OCI-LY3 (cell line): ENCODE measurements at regions not wholly inside any gene's neighbourhood (a gene's known extent, or its start where the extent isn't known, plus 50 kb on each side); places are given as distances from the start of the nearest gene placed in this dataset.

Experiments used
- H2AFZ ChIP-seq: fragments of 200-600, 300-600 bp; shearing (Covaris generic); 2 replicates; pipeline ENCODE4 v1.6.0; 2014; ENCODE audit warnings: antibody characterized with exemption, low read depth, low read length
- H3K27ac ChIP-seq: fragments of 200-600, 300-600 bp; sonication (generic); 2 replicates; pipeline ENCODE4 v1.5.1; 2014; ENCODE audit warnings: mild to moderate bottlenecking, low read length, moderate library complexity, mixed read lengths
- H3K27me3 ChIP-seq: fragments of 200-600, 300-600 bp; sonication (generic); 2 replicates; pipeline ENCODE4 v1.6.1; 2014; ENCODE audit warnings: low read depth, low read length, mixed read lengths
- H3K36me3 ChIP-seq: fragments of 200-600, 300-600 bp; sonication (generic); replicated peaks from 2 replicates; pipeline ENCODE3; 2014; ENCODE audit warnings: low read depth, low read length, mixed read lengths
- H3K4me1 ChIP-seq: fragments of 300-600, 200-600 bp; sonication (generic); 2 replicates; pipeline ENCODE4 v1.6.1; 2014; ENCODE audit warnings: low read length, mixed read lengths
- H3K4me2 ChIP-seq: fragments of 200-600, 300-600 bp; sonication (generic); 2 replicates; pipeline ENCODE4 v1.6.1; 2014; ENCODE audit warnings: low read length, mixed read lengths
- H3K4me3 ChIP-seq: fragments of 300-600, 200-600 bp; sonication (generic); 2 replicates; pipeline ENCODE4 v1.5.1; 2014; ENCODE audit warnings: antibody characterized with exemption, mild to moderate bottlenecking, low read length, moderate library complexity
- H3K79me2 ChIP-seq: fragments of 300-600, 200-600 bp; shearing (Covaris generic); 2 replicates; pipeline ENCODE4 v1.6.1; 2014; ENCODE audit warnings: mild to moderate bottlenecking, low read length, mixed read lengths
- H3K9ac ChIP-seq: fragments of 300-600, 200-600 bp; shearing (Covaris generic); 2 replicates; pipeline ENCODE4 v1.6.0; 2014; ENCODE audit warnings: mild to moderate bottlenecking, low read length, moderate library complexity
- H3K9me3 ChIP-seq: fragments of 200-600, 300-600 bp; shearing (Covaris generic); 2 replicates; pipeline ENCODE4 v1.6.1; 2014; ENCODE audit warnings: low read length, mixed read lengths; ENCODE audit not compliant: insufficient read depth
- H4K20me1 ChIP-seq: fragments of 200-600, 300-600 bp; sonication (generic); 2 replicates; pipeline ENCODE4 v1.6.1; 2016; ENCODE audit warnings: low read length, mixed read lengths; ENCODE audit not compliant: insufficient read depth
- CTCF ChIP-seq: fragments of 200-600, 300-600 bp; sonication (generic); IDR thresholded peaks from 2 replicates; pipeline ENCODE4 v1.5.1; 2014; ENCODE audit warnings: antibody characterized with exemption, low read length, low read depth
- EZH2phosphoT487 ChIP-seq: fragments of 200-600 bp; shearing (Covaris generic); IDR thresholded peaks from 2 replicates; pipeline ENCODE4 v1.6.1; 2018; ENCODE audit warnings: antibody characterized with exemption, mixed run types, low read depth

GRCh38 chr2:118309946-118310680, 221.8 kb downstream of the INSIG2 start:
- no peaks in the 10 kb centered on the region for H4K20me1 ChIP-seq
- no peak overlapping the region for H3K9ac ChIP-seq
- H2AFZ ChIP-seq, result no peak overlapping the region
- no peak overlapping the region for H3K4me3 ChIP-seq
- H3K4me1 ChIP-seq, result no peaks in the 10 kb centered on the region
- no peak for TF ChIP-seq CTCF
- TF ChIP-seq EZH2phosphoT487, result no peak
- H3K9me3 ChIP-seq, result no peaks in the 10 kb centered on the region
- H3K36me3 ChIP-seq, result no peaks in the 10 kb centered on the region
- peaks cover 18% of the 10 kb centered on the region; the same call in 1 of the 2 replicates for H3K27me3 ChIP-seq
- no peak overlapping the region for H3K27ac ChIP-seq
- H3K4me2 ChIP-seq, result no peak overlapping the region
- H3K79me2 ChIP-seq, result no peaks in the 10 kb centered on the region

- Histone ChIP-seq H3K4me1 (no peaks in the 10 kb centered on the region), H4K20me1 (no peaks in the 10 kb centered on the region), H3K79me2 (no peaks in the 10 kb centered on the region), H3K4me2 (no peak overlapping the region), H3K36me3 (no peaks in the 10 kb centered on the region), H3K9me3 (no peaks in the 10 kb centered on the region), H2AFZ (no peak overlapping the region), H3K27ac (no peak overlapping the region), H3K4me3 (no peak overlapping the region), H3K27me3 (peaks cover 18% of the 10 kb centered on the region; the same call in 1 of the 2 replicates), H3K9ac (no peak overlapping the region)
- no peak for TF ChIP-seq CTCF
- TF ChIP-seq EZH2phosphoT487, result no peak
Measured at GRCh38 chr2:118309257-118309945, 221.1 kb downstream of the INSIG2 start.

- H3K4me1 ChIP-seq, result no peaks in the 10 kb centered on the region
- H4K20me1 ChIP-seq, result no peaks in the 10 kb centered on the region
- TF ChIP-seq EZH2phosphoT487 (no peak), CTCF (no peak)
- H3K79me2 ChIP-seq, result no peaks in the 10 kb centered on the region
- no peaks in the 10 kb centered on the region for H3K36me3 ChIP-seq
- H3K9me3 ChIP-seq, result no peaks in the 10 kb centered on the region
- no peak overlapping the region for H3K9ac ChIP-seq
- no peak overlapping the region for H2AFZ ChIP-seq
- H3K4me3 ChIP-seq, result no peak overlapping the region
- 0 out of 2 replicates have a peak, but pooled peaks cover 5% of the 10 kb centered on the region for H3K27me3 ChIP-seq
- no peak overlapping the region for H3K27ac ChIP-seq
- no peak overlapping the region for H3K4me2 ChIP-seq
Measured at GRCh38 chr2:118307864-118308263, 219.6 kb downstream of the INSIG2 start.

- no peaks in the 10 kb centered on the region for H3K9me3 ChIP-seq
- no peaks in the 10 kb centered on the region for H3K4me1 ChIP-seq
- H3K4me3 ChIP-seq, result no peak overlapping the region
- H3K4me2 ChIP-seq, result no peak overlapping the region
- H4K20me1 ChIP-seq, result no peaks in the 10 kb centered on the region
- H3K36me3 ChIP-seq, result no peaks in the 10 kb centered on the region
- H3K27ac ChIP-seq, result no peak overlapping the region
- H2AFZ ChIP-seq, result no peak overlapping the region
- 0 out of 2 replicates have a peak, but pooled peaks cover 5% of the 10 kb centered on the region for H3K27me3 ChIP-seq
- TF ChIP-seq EZH2phosphoT487 (no peak), CTCF (no peak)
- no peak overlapping the region for H3K9ac ChIP-seq
- H3K79me2 ChIP-seq, result no peaks in the 10 kb centered on the region
Measured at GRCh38 chr2:118301248-118301647, 213.0 kb downstream of the INSIG2 start.
